Activated naive CD4-positive, alpha-beta T cell treated with anti-CD3 and anti-CD28 coated beads, Interleukin-2, amount 50 U/mL, for 24 hours (primary cell): ENCODE measurements at regions not wholly inside any gene's neighbourhood (a gene's known extent, or its start where the extent isn't known, plus 50 kb on each side); places are given as distances from the start of the nearest gene placed in this dataset.

Experiments used
- H3K27ac Mint-ChIP-seq: one replicate; pipeline ENCODE4 v1.8.0; 2021; ENCODE audit warnings: mild to moderate bottlenecking, mixed read lengths
- H3K27me3 Mint-ChIP-seq: one replicate; pipeline ENCODE4 v1.8.0; 2021; ENCODE audit warnings: mixed read lengths
- H3K36me3 Mint-ChIP-seq: one replicate; pipeline ENCODE4 v1.8.0; 2021; ENCODE audit warnings: mixed read lengths
- H3K4me1 Mint-ChIP-seq: one replicate; pipeline ENCODE4 v1.8.0; 2021; ENCODE audit warnings: mixed read lengths
- H3K4me3 Mint-ChIP-seq: one replicate; pipeline ENCODE4 v1.8.0; 2021; ENCODE audit warnings: mild to moderate bottlenecking, mixed read lengths
- H3K9me3 Mint-ChIP-seq: one replicate; pipeline ENCODE4 v1.8.0; 2021; ENCODE audit warnings: mixed read lengths

DNA sequence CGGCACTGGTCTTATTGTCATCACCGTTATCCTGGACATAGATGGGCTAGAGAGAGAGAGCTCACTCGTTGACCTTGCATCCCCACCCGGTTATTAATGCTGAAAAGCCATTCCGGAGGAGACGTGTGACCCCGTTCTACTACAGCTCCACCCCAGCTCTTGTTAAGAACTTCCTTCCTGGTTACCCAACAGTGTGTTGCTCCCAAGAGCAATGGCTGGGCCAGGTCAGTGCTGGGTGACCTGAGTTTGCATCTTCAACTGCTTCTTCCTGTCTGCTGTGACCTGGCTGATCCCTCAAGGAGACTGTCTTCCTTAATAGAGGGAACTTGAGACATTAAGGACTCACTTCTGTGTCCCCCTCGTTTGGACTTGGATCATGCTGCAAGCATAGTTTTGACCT lies 96.1 kb upstream of the SDK2 start:
- no peaks in the 10 kb centered on the region for H3K27me3 Mint-ChIP-seq
- peaks cover 12% of the 10 kb centered on the region for H3K4me1 Mint-ChIP-seq
- no peaks in the 10 kb centered on the region for H3K9me3 Mint-ChIP-seq
- no peak overlapping the region for H3K4me3 Mint-ChIP-seq
- H3K36me3 Mint-ChIP-seq, result no peaks in the 10 kb centered on the region
- H3K27ac Mint-ChIP-seq, result no peak overlapping the region

DNA sequence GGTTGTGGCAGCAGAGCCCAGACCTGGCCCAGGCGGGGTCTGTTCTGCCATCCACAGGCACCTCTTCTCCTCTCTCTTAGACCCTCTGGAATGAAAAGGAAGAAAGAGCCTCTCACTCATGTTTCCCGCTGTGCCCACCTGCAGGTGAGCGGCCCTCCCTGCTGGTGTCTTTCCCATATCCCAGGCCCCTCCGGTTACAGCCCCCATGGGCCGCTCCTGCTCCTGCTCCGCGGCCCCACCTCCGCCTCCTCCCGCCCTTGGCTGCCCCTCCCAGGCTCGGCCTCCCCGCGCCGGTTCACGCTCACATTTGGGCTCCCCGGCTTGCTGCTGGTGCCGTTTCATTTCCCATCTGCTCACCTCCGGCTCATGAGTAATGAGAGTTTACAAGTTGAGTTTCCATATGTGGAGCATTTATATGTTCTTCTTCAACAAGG lies 98.7 kb upstream of the SDK2 start:
- peaks cover 12% of the 10 kb centered on the region for H3K4me1 Mint-ChIP-seq
- H3K4me3 Mint-ChIP-seq, result no peak overlapping the region
- no peaks in the 10 kb centered on the region for H3K27me3 Mint-ChIP-seq
- no peaks in the 10 kb centered on the region for H3K36me3 Mint-ChIP-seq
- H3K27ac Mint-ChIP-seq, result no peak overlapping the region
- H3K9me3 Mint-ChIP-seq, result no peaks in the 10 kb centered on the region

DNA sequence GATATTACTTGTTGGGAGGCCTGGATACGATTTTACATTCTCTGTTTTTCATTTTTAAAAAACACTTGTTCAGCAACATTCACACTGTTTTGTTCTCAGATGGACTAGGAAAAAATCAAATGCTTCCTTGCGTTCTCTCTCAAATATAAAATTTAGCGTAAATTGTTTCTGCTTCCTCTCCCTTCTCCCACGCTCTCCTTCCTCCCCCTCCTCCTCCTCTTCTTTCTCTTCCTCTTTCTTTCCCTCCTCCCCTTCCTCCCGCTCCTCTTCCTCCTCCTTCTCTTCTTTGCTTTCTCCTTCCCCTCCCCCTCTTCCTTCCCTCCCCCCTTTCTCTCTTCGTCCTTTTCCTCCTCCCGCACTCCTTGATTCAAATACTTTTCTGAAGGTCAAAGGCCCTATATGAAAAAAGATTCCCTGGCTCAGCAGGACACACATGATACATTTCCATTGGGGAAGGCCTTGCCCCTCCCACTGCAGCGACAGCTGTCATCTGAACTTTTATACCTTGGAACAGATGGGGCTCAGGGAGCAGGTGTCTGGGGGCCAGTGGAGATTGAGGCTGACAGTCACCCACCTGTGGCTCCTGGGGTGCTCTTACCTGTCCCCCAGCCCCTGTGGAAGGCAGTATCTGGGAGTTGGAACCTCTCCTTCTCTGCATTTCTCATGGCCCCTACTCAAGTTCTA lies 99.4 kb upstream of the SDK2 start:
- no peak overlapping the region for H3K27ac Mint-ChIP-seq
- H3K36me3 Mint-ChIP-seq, result no peaks in the 10 kb centered on the region
- no peaks in the 10 kb centered on the region for H3K9me3 Mint-ChIP-seq
- H3K4me3 Mint-ChIP-seq, result no peak overlapping the region
- H3K4me1 Mint-ChIP-seq, result peaks cover 12% of the 10 kb centered on the region
- no peaks in the 10 kb centered on the region for H3K27me3 Mint-ChIP-seq

DNA sequence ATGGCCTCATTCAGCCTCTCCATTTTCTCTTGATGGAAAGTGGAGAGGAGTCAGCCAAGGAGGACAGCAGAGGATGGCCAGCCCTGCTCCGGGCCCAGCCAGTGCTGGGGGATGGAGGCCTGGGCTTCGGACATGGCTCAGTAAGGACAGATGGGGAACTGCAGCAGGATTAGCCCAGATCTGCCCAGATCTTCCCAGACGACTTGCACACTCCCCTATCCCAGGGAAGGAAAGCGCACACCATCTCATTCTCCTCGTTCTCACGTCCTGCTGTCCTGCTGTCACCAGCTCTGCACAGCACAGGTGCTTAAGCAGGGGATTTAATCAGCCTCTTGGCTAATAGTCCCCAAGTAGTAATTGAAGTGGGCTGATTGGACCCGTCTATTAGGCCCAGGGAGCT lies 100.2 kb upstream of the SDK2 start:
- H3K27me3 Mint-ChIP-seq, result no peaks in the 10 kb centered on the region

DNA sequence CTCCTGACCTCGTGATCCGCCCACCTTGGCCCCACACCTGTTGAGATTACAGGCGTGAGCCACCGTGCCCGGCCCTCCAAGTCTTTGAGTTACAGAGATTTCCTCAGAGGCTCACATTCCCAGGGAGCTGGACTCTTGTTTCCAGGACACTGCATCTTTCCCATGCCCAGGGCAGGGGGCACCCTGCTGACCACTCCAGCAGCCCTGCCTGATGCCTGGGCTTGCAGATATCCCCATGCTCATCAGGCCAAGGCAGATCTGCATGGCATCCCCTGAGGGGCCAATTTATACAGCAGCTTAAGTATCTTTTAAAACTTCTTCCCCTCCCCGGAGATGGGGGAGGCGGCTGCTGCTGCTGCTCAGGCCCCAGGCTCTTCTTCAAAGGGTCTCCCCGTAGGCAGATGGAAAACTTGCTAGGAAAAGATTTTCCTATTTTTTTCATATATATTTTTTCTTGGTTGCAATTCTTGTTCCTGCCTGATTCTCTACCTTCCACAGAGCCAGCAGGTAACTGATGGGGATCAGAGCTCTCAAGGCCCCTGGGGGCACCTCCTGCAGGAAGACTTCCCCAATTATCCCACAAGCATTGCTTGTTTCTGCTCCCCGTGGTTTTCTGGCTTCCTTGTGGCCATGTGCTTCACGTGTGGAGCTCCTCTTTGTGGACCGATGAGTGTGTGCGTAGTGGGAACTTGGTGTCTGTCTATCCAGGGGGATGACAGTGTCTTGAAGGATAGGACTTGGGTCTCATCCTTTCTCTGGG lies 102.2 kb upstream of the SDK2 start:
- Mint-ChIP-seq H3K4me1 (no peaks in the 10 kb centered on the region), H3K36me3 (no peaks in the 10 kb centered on the region), H3K9me3 (no peaks in the 10 kb centered on the region), H3K4me3 (no peak overlapping the region), H3K27ac (no peak overlapping the region), H3K27me3 (no peaks in the 10 kb centered on the region)

More for the DNA sequence above, 100.2 kb upstream of the SDK2 start:
- no peak overlapping the region for H3K27ac Mint-ChIP-seq
- no peak overlapping the region for H3K4me3 Mint-ChIP-seq
- H3K9me3 Mint-ChIP-seq, result no peaks in the 10 kb centered on the region
- H3K4me1 Mint-ChIP-seq, result peaks cover 12% of the 10 kb centered on the region
- H3K36me3 Mint-ChIP-seq, result no peaks in the 10 kb centered on the region

DNA sequence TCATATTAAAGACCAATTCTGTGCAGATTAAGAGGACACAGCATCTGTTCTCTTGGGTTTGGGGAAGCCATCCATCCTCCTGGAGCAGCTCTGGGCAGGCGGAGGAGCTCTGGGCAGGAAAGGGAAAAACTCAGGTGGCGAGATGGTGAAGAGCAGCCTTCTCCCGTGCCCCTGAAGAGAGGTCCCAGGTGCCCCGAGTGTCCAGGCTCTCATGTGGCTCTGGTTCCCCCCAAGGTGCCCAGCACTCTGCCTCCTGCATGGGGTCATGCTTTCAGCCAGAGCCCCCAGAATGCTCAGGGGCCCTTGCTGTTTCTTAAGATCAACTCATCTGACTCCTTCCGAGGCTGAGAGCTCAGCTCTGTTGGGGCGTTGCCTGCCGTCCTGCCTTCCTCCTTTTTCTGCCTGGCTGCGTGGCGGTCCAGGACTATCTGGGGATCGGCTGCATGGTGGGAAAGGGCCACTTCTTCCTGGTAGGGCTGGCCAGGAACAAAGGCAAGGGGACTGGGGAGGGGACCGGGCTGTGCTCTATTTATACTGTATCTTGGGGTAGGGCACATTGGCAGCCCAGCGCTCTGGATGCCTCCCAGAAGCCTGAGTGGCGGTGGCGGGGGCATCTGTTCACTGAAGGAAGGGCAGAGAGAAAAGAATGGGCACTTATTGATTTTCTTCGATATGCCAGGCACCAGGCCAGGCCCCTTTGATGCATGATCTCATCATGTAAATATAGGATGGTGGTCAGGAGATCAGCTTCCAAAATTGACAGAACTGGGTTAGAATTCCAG lies 103.2 kb upstream of the SDK2 start:
- Mint-ChIP-seq H3K4me3 (no peak overlapping the region), H3K27me3 (no peaks in the 10 kb centered on the region), H3K27ac (no peak overlapping the region), H3K4me1 (no peaks in the 10 kb centered on the region), H3K9me3 (no peaks in the 10 kb centered on the region), H3K36me3 (no peaks in the 10 kb centered on the region)

DNA sequence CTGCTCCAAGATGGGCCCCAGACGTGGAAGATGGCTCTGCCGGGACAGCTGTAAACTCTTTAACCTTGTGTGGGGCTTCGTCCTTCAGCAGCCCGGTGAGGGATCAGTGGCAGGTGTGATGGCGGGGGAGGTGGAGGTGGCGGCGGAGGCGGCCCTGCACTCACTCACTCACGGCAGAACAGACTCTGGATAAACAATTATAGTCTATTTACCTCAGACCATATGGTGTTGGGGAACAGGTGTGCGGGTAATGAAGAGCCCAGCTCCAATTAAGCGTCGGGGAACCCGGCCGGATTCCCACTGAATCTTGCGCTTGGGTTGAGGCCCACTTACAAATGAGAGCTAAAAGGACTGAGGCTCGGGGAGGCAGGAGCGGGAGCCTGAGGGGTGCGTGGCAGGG lies 104.3 kb upstream of the SDK2 start:
- no peaks in the 10 kb centered on the region for H3K4me1 Mint-ChIP-seq
- no peak overlapping the region for H3K4me3 Mint-ChIP-seq
- no peak overlapping the region for H3K27ac Mint-ChIP-seq
- H3K36me3 Mint-ChIP-seq, result no peaks in the 10 kb centered on the region
- H3K9me3 Mint-ChIP-seq, result no peaks in the 10 kb centered on the region
- H3K27me3 Mint-ChIP-seq, result no peaks in the 10 kb centered on the region

DNA sequence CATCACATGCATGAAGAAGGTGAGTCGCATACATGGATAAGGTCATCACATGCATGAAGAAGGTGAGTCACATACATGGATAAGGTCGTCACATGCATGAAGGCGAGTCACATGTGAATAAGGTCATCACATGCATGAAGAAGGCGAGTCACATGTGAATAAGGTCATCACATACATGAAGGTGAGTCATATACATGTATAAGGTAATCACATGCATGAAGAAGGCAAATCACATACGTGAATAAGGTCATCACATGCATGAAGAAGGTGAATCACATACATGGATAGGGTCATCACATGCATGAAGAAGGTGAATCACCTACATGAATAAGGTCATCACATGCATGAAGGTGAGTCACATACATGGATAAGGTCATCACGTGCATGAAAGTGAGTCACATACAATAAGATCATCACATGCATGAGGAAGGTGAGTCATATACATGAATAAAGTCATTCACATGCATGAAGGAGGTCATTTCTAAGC lies 105.1 kb upstream of the SDK2 start:
- Mint-ChIP-seq H3K4me3 (no peak overlapping the region), H3K4me1 (no peaks in the 10 kb centered on the region), H3K27me3 (no peaks in the 10 kb centered on the region), H3K27ac (no peak overlapping the region), H3K9me3 (no peaks in the 10 kb centered on the region), H3K36me3 (no peaks in the 10 kb centered on the region)

DNA sequence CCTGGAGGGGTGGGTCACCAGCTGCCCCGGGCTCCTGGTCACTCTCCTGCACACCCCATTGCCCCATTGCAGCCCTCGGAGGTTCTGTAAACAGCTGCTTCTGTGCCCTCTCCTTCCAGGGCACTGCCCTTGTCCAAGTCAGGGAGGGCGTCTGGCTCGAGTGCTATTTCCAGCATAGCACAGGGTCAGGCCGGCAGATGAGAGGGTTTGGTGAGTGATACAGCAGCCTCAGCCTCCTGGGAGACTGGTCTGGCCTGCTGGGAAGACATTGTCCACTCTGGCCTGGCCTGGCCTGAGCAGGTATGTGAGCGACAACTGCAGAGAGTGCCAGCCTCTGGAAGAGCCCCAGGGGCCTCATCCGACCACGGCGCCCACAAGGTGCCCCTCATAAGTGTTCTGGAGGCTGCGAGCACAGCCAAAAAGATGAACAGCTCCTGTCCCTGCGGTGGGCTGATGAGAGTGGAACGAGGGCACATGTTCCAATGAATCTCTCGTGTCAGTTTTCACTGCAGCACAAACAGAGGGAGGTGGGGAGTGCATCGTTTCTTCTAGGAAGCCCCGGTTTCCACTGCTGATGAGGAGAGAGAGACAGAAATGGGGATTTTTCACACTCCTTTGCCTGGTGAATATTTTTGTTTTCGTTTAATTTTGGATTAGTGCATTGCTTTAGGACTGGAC lies 105.8 kb upstream of the SDK2 start:
- Mint-ChIP-seq H3K27me3 (no peaks in the 10 kb centered on the region), H3K27ac (no peak overlapping the region)

DNA sequence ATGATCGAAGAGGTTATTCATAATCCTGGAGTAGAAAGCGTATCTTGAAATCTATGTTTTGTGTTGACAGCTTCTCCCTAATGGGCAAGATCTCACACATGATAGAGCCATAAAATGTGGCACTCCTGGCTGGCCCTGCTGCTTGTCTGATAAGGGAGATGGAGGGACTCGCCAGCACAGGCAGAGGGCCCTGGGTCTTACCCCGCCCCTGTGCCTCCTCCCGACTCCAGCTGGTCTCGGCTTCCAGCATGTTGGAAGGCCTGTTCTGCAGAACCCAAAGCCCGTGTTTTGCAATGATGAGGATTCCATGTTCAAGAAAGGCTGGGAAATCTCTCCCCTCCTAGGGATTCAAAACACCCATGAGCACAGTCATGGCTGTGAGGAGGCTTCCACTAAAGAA lies 106.7 kb upstream of the SDK2 start:
- H3K27ac Mint-ChIP-seq, result no peak overlapping the region
- H3K9me3 Mint-ChIP-seq, result no peaks in the 10 kb centered on the region
- H3K36me3 Mint-ChIP-seq, result no peaks in the 10 kb centered on the region
- H3K4me3 Mint-ChIP-seq, result no peak overlapping the region
- no peaks in the 10 kb centered on the region for H3K4me1 Mint-ChIP-seq
- H3K27me3 Mint-ChIP-seq, result no peaks in the 10 kb centered on the region

More for the DNA sequence above, 105.8 kb upstream of the SDK2 start:
- no peaks in the 10 kb centered on the region for H3K36me3 Mint-ChIP-seq
- H3K4me1 Mint-ChIP-seq, result no peaks in the 10 kb centered on the region
- H3K9me3 Mint-ChIP-seq, result no peaks in the 10 kb centered on the region
- no peak overlapping the region for H3K4me3 Mint-ChIP-seq

DNA sequence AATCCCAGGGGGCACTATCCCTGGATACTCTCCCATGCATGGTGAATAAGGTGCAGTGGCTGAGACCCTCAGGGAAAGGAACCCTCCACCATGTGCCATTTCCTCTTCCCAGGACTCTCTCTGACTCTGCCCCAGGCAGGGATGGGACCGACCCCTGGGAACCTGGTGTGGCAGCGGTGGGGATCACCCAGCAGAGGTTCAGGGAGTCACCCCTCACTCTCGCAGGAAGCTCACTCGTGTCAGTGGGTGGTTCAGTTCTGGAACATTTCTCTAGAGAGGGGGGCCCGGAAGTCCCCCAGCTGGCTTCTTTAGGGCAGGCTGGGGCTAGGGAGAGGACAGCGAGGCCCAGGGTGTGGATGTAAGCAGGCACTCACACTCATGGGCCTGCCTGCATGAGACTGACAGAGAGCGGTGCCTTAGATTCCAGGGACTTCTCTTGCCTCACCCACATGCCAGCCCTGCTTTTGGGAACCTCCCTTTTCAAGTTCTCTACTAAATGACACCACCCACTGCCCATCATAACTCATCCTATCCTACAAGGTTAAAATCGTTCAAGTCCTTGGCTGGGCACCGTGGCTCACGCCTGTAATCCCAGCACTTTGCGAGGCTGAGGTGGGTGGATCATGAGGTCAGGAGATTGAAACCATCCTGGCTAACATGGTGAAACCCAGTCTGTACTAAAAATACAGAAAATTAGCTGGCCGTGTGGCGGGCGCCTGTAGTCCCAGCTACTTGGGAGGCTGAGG lies 109.7 kb upstream of the SDK2 start:
- H3K4me1 Mint-ChIP-seq, result peaks cover 7% of the 10 kb centered on the region
- H3K27ac Mint-ChIP-seq, result no peak overlapping the region
- no peaks in the 10 kb centered on the region for H3K36me3 Mint-ChIP-seq
- H3K4me3 Mint-ChIP-seq, result no peak overlapping the region
- no peaks in the 10 kb centered on the region for H3K27me3 Mint-ChIP-seq
- H3K9me3 Mint-ChIP-seq, result no peaks in the 10 kb centered on the region

DNA sequence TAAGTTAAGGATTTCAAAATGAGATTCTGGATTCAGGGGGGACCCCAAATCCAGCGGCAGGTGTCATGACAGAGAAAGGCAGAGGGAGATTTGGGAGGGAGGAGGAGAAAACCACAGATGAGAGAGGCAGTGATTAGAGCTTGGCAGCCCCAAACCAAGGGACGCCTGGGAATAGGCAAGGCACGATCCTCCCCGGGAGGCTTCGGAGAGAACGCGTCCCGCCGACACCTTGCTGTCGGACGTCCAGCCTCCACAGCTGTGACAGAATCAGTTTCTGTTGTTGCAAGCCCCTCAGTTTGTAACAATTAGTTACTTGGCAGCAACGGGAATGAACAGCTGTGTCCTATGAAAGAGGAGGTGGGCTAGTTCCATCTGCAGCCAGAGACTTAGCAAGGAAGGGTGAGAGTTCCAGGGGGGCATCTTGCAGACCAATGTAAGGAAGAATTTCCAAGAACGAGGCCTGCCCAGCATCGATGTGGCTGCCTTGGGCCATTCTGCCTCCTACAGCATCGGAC lies 110.7 kb upstream of the SDK2 start:
- Mint-ChIP-seq H3K27ac (peak overlapping the region; percentile 90), H3K36me3 (no peaks in the 10 kb centered on the region), H3K4me3 (no peak overlapping the region), H3K9me3 (no peaks in the 10 kb centered on the region), H3K27me3 (no peaks in the 10 kb centered on the region), H3K4me1 (peaks cover 9% of the 10 kb centered on the region)

DNA sequence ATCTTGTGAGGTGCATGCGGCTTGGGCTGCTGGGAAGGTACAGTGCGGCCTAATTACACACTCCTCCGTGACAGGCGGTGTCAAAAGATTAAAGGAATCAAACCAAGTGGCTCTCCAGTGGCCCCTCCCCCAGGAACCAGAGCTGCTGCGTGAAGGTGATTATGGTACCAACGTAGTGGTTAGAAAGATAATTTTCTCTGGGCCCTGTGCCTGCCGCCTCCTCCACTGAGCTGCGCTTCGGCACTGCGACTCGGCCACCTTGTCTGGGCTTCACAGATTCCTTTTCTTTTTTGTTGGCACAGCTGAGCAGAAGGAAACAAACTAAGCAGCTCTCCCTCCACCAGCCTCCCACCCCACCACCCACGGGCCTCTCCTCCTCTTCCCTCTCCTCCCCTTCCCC lies 113.2 kb upstream of the SDK2 start:
- Mint-ChIP-seq H3K9me3 (no peaks in the 10 kb centered on the region), H3K27ac (no peak overlapping the region), H3K36me3 (no peaks in the 10 kb centered on the region), H3K4me3 (no peak overlapping the region), H3K27me3 (no peaks in the 10 kb centered on the region), H3K4me1 (peaks cover 12% of the 10 kb centered on the region)

DNA sequence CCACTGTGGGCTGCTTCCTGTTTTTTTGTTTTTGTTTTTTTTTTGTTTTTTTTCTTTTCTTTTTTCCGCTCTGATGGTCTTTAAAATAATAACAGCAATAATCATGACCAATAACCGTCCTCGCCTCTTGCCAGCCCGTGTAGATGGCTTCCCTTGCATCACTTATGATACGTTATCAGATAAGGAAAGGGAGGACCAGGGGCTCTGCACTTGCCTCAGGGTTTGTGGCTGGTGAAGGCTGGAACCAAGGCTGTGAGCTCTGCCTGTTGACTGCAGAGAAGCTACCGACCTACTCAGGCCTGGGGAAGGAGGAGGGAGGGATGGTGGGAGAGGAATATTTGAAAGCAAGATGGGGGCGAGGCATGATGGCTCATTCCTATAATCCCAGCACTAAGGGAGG lies 114.0 kb upstream of the SDK2 start:
- H3K27me3 Mint-ChIP-seq, result no peaks in the 10 kb centered on the region
- peaks cover 12% of the 10 kb centered on the region for H3K4me1 Mint-ChIP-seq
- peak overlapping the region; percentile 63 for H3K27ac Mint-ChIP-seq
- no peak overlapping the region for H3K4me3 Mint-ChIP-seq
- H3K36me3 Mint-ChIP-seq, result no peaks in the 10 kb centered on the region
- H3K9me3 Mint-ChIP-seq, result no peaks in the 10 kb centered on the region

DNA sequence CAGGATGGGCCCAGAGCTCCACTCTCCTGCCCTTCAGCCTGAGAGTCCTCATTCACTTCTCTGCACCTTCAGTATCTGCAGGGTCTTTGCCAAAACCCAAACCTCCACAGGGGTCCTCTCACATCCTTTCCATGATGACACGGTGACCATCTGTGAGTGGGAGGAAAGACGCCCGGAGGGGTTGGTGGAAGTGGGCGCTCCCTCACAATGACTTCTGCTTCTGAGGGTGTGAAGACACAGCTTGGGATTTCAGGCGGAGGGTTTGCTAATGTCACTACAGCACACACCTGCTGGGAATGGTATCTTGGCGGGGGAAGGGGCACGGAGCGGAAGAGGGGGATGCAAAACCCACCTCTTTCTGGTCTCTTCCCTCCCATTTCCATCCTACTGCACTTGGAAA lies 115.1 kb upstream of the SDK2 start:
- Mint-ChIP-seq H3K9me3 (no peaks in the 10 kb centered on the region), H3K36me3 (no peaks in the 10 kb centered on the region), H3K4me1 (peaks cover 12% of the 10 kb centered on the region), H3K27me3 (no peaks in the 10 kb centered on the region), H3K4me3 (no peak overlapping the region), H3K27ac (no peak overlapping the region)
